ENCODE measurements at regions not wholly inside any gene's neighbourhood (a gene's known extent, or its start where the extent isn't known, plus 50 kb on each side); places are given as distances from the start of the nearest gene placed in this dataset.

GRCh38 chr7:1336509-1336908, 103.8 kb downstream of the UNCX start:
- intact Hi-C loops (cut with DNase I), result no loop called here
- no peak for DNase-seq

GRCh38 chr7:1339611-1340010, 106.9 kb downstream of the UNCX start:
- DNase-seq, result peak in 2 of 10 donors; percentile 11 to 16
- intact Hi-C loops (cut with DNase I), result no loop called here

GRCh38 chr7:1340031-1340430, 107.4 kb downstream of the UNCX start:
- DNase-seq, result peak in 3 of 10 donors; percentile 3 to 18 (median 12)
- intact Hi-C loops (cut with DNase I), result no loop called here

GRCh38 chr7:1340461-1341360, 108.0 kb downstream of the UNCX start:
- peak in 4 of 10 donors; percentile 16 to 73 (median 66) for DNase-seq

GRCh38 chr7:1341361-1342089, 108.9 kb downstream of the UNCX start:
- intact Hi-C loops (cut with DNase I), result no loop called here
- peak in 3 of 10 donors; percentile 37 to 83 (median 78) for DNase-seq

More at GRCh38 chr7:1340461-1341360, 108.0 kb downstream of the UNCX start:
- intact Hi-C loops (cut with DNase I), result no loop called here

- intact Hi-C loops (cut with DNase I), result no loop called here
- DNase-seq, result peak in 3 of 10 donors; percentile 32 to 68 (median 49)
These were observed 109.5 kb downstream of the UNCX start for GRCh38 chr7:1342090-1342640.

GRCh38 chr7:1343551-1343950, 110.9 kb downstream of the UNCX start:
- peak in 3 of 10 donors; percentile 28 to 62 (median 43) for DNase-seq
- intact Hi-C loops (cut with DNase I), result no loop called here

GRCh38 chr7:1344421-1344820, 111.7 kb downstream of the UNCX start:
- DNase-seq, result peak in 3 of 10 donors; percentile 8 to 55 (median 44)
- intact Hi-C loops (cut with DNase I), result no loop called here

GRCh38 chr7:1344981-1345701, 112.5 kb downstream of the UNCX start:
- intact Hi-C loops (cut with DNase I), result no loop called here
- peak in 3 of 10 donors; percentile 54 to 79 (median 60) for DNase-seq

GRCh38 chr7:1345796-1346755, 113.2 kb downstream of the MICALL2 start:
- intact Hi-C loops (cut with DNase I), result no loop called here
- peak in 3 of 10 donors; percentile 55 to 81 (median 69) for DNase-seq

- intact Hi-C loops (cut with DNase I), result no loop called here
- peak in 1 of 10 donors; percentile 54 for DNase-seq
These were observed 112.4 kb downstream of the MICALL2 start for GRCh38 chr7:1346851-1347250.

- intact Hi-C loops (cut with DNase I), result no loop called here
- peak in 3 of 10 donors; percentile 47 to 70 (median 53) for DNase-seq
These were observed 111.0 kb downstream of the MICALL2 start for GRCh38 chr7:1348096-1348822.

- intact Hi-C loops (cut with DNase I), result no loop called here
- DNase-seq, result peak in 3 of 10 donors; percentile 39 to 59 (median 45)
These were observed 110.4 kb downstream of the MICALL2 start for GRCh38 chr7:1348823-1349335.

- intact Hi-C loops (cut with DNase I), result no loop called here
- peak in 3 of 10 donors; percentile 39 to 76 (median 65) for DNase-seq
These were observed 109.9 kb downstream of the MICALL2 start for GRCh38 chr7:1349351-1349761.

- intact Hi-C loops (cut with DNase I), result no loop called here
These were observed 107.2 kb downstream of the MICALL2 start for GRCh38 chr7:1351881-1352625.

GRCh38 chr7:1352656-1353271, 106.5 kb downstream of the MICALL2 start:
- intact Hi-C loops (cut with DNase I), result no loop called here
- peak in 3 of 10 donors; percentile 55 to 62 (median 59) for DNase-seq

More at GRCh38 chr7:1351881-1352625, 107.2 kb downstream of the MICALL2 start:
- peak in 3 of 10 donors; percentile 55 to 72 (median 56) for DNase-seq
